ENCODE measurements at regions not wholly inside any gene's neighbourhood (a gene's known extent, or its start where the extent isn't known, plus 50 kb on each side); places are given as distances from the start of the nearest gene placed in this dataset.

- no peak for TF ChIP-seq CTCF (IDR thresholded peaks at IDR 0.05)
- no peak for TF ChIP-seq POLR2AphosphoS5 (IDR thresholded peaks at IDR 0.05)
Observed at GRCh38 chr16:51636920-51637769, 486.1 kb upstream of the SALL1 start.

Data from transverse colon (tissue), 4 donors.